Left kidney (tissue), 1 donor: ENCODE measurements at regions not wholly inside any gene's neighbourhood (a gene's known extent, or its start where the extent isn't known, plus 50 kb on each side); places are given as distances from the start of the nearest gene placed in this dataset.

Experiments used
- DNase-seq: peaks from one replicate; pipeline ENCODE4 v3.0.0-alpha.2; 2013

GRCh38 chr2:88834376-88834775 is 142.9 kb downstream of the RPIA start:
- DNase-seq: no peak

GRCh38 chr2:88834866-88835265 is 143.4 kb downstream of the RPIA start:
- DNase-seq: no peak

DNA sequence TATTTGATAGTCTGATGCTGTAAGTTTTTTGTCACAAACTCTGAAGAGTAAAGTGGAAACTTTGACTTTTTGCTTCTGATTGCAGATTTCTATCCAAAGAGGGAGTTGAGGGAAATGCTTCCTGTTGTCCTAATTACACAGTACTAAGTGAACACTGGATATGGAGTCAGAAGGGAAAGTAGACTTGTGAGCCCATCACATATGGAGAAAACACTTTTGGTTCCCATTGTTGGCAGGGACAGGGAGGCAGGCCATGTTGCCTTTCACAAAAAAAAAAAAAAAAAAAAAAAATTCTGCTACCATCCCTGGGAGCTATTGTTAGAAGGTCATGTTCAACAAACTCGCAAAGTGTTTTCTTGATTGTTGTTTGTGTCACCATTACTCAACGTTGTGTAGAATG is 144.3 kb downstream of the RPIA start:
- DNase-seq: no peak

- DNase-seq: no peak
These were observed 144.9 kb downstream of the RPIA start for GRCh38 chr2:88836351-88836750.

DNA sequence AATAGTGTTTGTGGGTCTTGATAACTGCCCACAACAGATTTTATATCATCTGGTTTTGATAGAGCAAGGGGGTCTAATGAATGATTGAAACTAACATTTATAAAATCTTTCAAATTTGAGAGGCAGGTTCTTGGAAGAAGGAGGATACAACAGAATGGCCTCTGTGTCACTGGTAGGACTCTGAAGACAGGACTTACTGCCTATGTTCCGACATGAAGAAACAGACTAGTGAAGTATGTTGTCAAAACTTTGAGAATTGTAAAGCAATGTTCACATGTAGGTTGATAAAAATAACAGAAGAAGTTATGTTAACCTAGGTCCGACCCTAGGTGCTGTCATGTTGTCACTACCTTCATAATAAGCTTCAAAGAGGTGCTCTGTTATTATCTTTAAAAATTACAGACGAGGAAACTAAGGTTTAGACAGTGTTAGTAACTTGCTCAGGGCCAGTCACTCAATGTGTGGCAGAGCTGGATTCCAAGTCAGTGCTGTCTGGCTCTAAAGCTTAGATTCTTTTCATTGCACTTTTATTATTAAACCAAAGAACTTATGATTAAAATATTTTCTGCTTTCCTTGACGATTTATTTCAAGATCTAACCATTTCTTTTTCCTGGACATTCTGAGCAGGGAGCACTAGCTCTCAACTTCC is 146.2 kb downstream of the RPIA start:
- DNase-seq: no peak

GRCh38 chr2:88838165-88838635 is 146.7 kb downstream of the RPIA start:
- no peak for DNase-seq

- no peak for DNase-seq
These were observed 149.9 kb downstream of the RPIA start for GRCh38 chr2:88841224-88841929.

DNA sequence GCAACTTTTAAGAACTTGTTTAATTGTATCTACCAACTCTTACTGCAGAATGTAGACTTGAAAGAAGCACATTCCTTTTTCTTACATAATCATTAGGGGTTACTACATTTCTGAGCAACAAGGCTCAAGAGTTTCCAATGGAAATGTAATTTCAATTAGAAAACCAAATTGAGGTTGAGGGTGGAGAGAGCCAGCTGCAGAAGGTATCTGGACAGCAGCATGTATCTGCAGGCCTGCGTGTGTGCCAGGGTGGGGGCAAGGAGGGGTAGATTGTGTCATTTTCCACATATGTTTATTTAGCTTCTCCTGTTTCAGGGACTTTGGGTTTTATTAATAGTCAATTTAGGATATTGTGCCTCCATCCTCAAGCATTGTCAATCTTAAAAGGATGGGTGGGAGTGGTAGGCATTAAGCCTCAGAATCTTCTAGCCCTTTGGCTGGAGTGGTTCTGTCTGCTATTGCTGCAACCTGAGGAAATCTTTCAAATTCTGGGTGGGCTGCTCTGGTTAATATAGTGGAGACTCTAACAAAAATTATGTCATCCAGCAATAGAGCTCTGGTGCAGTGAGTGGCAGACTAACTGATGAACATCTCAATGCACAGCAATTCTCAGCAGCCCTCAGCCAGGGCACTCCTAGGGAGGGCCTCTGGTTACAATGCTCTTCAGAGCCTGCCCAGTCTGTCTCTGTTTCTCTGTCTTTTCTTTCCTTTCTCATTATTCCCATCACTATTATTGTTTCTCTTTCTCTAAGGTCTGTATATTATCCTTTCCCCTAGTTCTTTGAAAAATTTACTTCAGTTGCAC is 151.4 kb downstream of the RPIA start:
- no peak for DNase-seq

GRCh38 chr2:88843651-88844050 is 152.2 kb downstream of the RPIA start:
- no peak for DNase-seq

DNA sequence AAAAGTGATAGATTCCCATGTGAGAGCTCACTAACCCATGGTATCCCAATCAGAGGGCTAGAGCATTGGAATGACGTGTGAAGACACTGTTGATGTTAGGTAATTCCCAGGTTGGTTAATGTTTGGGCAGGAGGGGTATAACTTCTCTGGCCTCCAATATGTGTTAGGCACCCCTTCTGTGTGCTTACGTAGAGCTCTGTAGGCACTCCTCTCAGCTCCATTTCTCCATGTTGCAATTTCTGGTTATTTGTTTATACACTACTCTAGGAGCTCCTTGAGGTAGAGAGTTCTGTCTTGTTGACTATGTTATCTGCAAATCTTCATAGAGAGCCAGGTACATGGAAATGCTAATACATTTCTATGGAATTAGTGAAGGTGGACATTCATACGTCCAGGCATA is 153.5 kb downstream of the RPIA start:
- DNase-seq: no peak

- no peak for DNase-seq
These were observed 154.5 kb downstream of the RPIA start for GRCh38 chr2:88845772-88846661.

- no peak for DNase-seq
These were observed 161.4 kb downstream of the RPIA start for GRCh38 chr2:88852753-88853402.

DNA sequence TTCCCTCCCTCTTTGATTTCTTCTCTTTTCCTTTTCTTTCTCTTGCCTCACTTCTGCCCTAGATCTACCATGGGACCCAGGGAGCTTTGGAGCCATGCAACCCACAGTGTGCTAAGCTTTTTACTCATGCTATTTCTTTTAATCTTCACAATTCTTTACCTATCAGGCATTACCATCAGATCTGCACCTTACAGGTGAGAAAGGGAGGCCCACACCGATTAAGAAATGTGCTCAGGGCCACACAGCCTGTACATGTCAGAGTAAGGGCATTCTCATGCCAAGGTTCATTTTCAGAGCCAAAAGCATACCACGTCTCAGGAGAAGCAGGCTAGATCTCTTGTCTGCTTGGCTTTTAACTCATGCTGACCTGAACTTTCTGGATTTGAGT is 161.9 kb downstream of the RPIA start:
- DNase-seq: no peak

- DNase-seq: no peak
These were observed 163.1 kb downstream of the RPIA start for GRCh38 chr2:88854528-88854927.

- no peak for DNase-seq
These were observed 164.3 kb downstream of the RPIA start for GRCh38 chr2:88855620-88856408.

- DNase-seq: no peak
These were observed 165.1 kb downstream of the RPIA start for GRCh38 chr2:88856409-88857135.

- DNase-seq: no peak
These were observed 165.8 kb downstream of the RPIA start for GRCh38 chr2:88857274-88857741.

DNA sequence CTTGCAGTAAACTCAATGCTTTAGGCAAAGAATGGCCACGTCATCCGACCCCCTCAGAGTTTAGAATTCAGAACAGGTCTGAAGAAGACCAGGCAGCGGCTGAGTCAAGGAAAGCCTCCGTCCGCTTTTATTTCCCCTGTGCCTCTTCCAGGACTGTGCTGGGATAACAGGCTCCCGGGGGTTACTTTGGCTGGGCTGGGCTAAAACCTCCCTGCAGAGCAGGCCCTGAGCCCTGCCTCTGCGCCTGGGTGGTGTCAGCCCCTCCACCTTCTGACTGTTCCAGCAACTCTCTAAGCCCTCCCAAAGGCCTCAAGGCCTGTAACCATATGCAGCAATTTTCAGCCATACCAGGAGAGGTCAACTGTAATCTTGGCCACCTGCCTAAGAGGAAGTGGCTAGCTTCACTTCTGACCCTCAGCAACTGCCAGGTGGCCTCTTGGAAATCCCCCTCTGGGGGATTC is 166.5 kb downstream of the RPIA start:
- DNase-seq: no peak

GRCh38 chr2:88859461-88859860 is 168.0 kb downstream of the RPIA start:
- DNase-seq: no peak
